ENCODE measurements at regions not wholly inside any gene's neighbourhood (a gene's known extent, or its start where the extent isn't known, plus 50 kb on each side); places are given as distances from the start of the nearest gene placed in this dataset.
A peak's percentile ranks its signal among the peaks of the same experiment; 100 is the strongest.

GRCh38 chr17:55829995-55830612 lies 79.3 kb downstream of the PCTP start:
- no peak for DNase-seq (ENCODE audit: low spot score)
- ATAC-seq (ENCODE audit: low FRiP score), result no peak
- no peak for TF ChIP-seq CTCF (IDR thresholded peaks at IDR 0.05)

- DNase-seq (ENCODE audit: low spot score) (no peak), ATAC-seq (ENCODE audit: low FRiP score) (no peak)
- TF ChIP-seq CTCF (IDR thresholded peaks at IDR 0.05), result no peak
Observed at GRCh38 chr17:55830699-55831471, 80.0 kb downstream of the PCTP start.

GRCh38 chr17:55833306-55833705 lies 82.5 kb downstream of the PCTP start:
- no peak for TF ChIP-seq CTCF (IDR thresholded peaks at IDR 0.05)
- ATAC-seq (ENCODE audit: low FRiP score), result no peak
- DNase-seq (ENCODE audit: low spot score), result no peak

GRCh38 chr17:55842405-55843158 lies 91.7 kb downstream of the PCTP start:
- DNase-seq (ENCODE audit: low spot score), result no peak
- ATAC-seq (ENCODE audit: low FRiP score), result no peak
- no peak for TF ChIP-seq CTCF (IDR thresholded peaks at IDR 0.05)

- ATAC-seq (ENCODE audit: low FRiP score), result no peak
- no peak for DNase-seq (ENCODE audit: low spot score)
- no peak for TF ChIP-seq CTCF (IDR thresholded peaks at IDR 0.05)
Observed at GRCh38 chr17:55843785-55844184, 92.9 kb downstream of the PCTP start.

- DNase-seq (ENCODE audit: low spot score), result peak; percentile 23
- ATAC-seq (ENCODE audit: low FRiP score), result peak; percentile 86
- TF ChIP-seq CTCF (IDR thresholded peaks at IDR 0.05), result no peak
Observed at GRCh38 chr17:55845385-55845784, 94.5 kb downstream of the PCTP start.
